ENCODE measurements at regions not wholly inside any gene's neighbourhood (a gene's known extent, or its start where the extent isn't known, plus 50 kb on each side); places are given as distances from the start of the nearest gene placed in this dataset.

GRCh38 chr1:199163267-199163666 is 524.4 kb downstream of the PTPRC start:
- no peaks in the 10 kb centered on the region for H3K9me3 ChIP-seq
- no peak for TF ChIP-seq CTCF (IDR thresholded peaks at IDR 0.05)
- H3K4me3 ChIP-seq = no peak overlapping the region
- H3K36me3 ChIP-seq = no peaks in the 10 kb centered on the region
- DNase-seq (ENCODE audit: low spot score) = no peak
- no peaks in the 10 kb centered on the region for H3K27me3 ChIP-seq
- H3K4me1 ChIP-seq = no peaks in the 10 kb centered on the region
- no peak overlapping the region for H3K27ac ChIP-seq

DNA sequence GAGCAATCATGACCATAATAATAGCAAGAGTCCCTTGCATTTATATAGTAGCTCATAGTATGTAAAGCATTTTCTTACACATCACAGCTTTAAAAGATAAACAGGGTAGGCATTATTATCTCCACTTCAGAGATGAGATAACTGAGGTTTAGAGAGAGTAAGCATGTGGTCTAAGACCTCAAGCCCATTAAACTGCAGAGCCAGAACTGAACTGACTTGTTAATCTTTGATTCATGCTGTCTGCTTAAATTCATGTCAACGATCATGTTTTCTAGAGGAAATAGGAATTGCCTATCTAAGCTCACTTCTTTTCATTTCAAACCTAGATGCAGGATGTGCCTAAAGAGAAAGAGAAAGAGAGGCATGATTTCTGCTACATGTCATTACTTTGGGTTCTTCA is 524.8 kb downstream of the PTPRC start:
- Histone ChIP-seq H3K9me3 (no peaks in the 10 kb centered on the region), H3K4me3 (no peak overlapping the region), H3K36me3 (no peaks in the 10 kb centered on the region), H3K27ac (no peak overlapping the region), H3K4me1 (no peaks in the 10 kb centered on the region), H3K27me3 (no peaks in the 10 kb centered on the region)
- no peak for DNase-seq (ENCODE audit: low spot score)
- no peak for TF ChIP-seq CTCF (IDR thresholded peaks at IDR 0.05)

- no peaks in the 10 kb centered on the region for H3K36me3 ChIP-seq
- no peaks in the 10 kb centered on the region for H3K4me1 ChIP-seq
- TF ChIP-seq CTCF (IDR thresholded peaks at IDR 0.05) = no peak
- no peak for DNase-seq (ENCODE audit: low spot score)
- H3K9me3 ChIP-seq = no peaks in the 10 kb centered on the region
- H3K27ac ChIP-seq = no peak overlapping the region
- no peak overlapping the region for H3K4me3 ChIP-seq
- H3K27me3 ChIP-seq = no peaks in the 10 kb centered on the region
These were observed 528.6 kb downstream of the PTPRC start for GRCh38 chr1:199167460-199167859.

GRCh38 chr1:199168888-199169585 is 530.2 kb downstream of the PTPRC start:
- no peaks in the 10 kb centered on the region for H3K9me3 ChIP-seq
- no peak overlapping the region for H3K4me3 ChIP-seq
- DNase-seq (ENCODE audit: low spot score) = no peak
- no peak for TF ChIP-seq CTCF (IDR thresholded peaks at IDR 0.05)
- no peak overlapping the region for H3K27ac ChIP-seq
- H3K27me3 ChIP-seq = no peaks in the 10 kb centered on the region
- H3K36me3 ChIP-seq = no peaks in the 10 kb centered on the region
- H3K4me1 ChIP-seq = no peaks in the 10 kb centered on the region

- no peak overlapping the region for H3K4me3 ChIP-seq
- no peaks in the 10 kb centered on the region for H3K27me3 ChIP-seq
- H3K4me1 ChIP-seq = no peaks in the 10 kb centered on the region
- no peaks in the 10 kb centered on the region for H3K9me3 ChIP-seq
- DNase-seq (ENCODE audit: low spot score) = no peak
- no peak overlapping the region for H3K27ac ChIP-seq
- H3K36me3 ChIP-seq = no peaks in the 10 kb centered on the region
- no peak for TF ChIP-seq CTCF (IDR thresholded peaks at IDR 0.05)
These were observed 531.9 kb downstream of the PTPRC start for GRCh38 chr1:199170711-199171110.

All from right atrium auricular region (tissue), 2 donors.